HCT116 (cell line): ENCODE measurements at regions not wholly inside any gene's neighbourhood (a gene's known extent, or its start where the extent isn't known, plus 50 kb on each side); places are given as distances from the start of the nearest gene placed in this dataset.

ENCODE experiments used
- ATF3 ChIP-seq: IDR thresholded peaks from 2 replicates; pipeline ENCODE4 v1.6.1; 2012
- CTCF ChIP-seq, 3 experiments: fragments of 200-600 bp in 1 of 3; sonication (generic) in 1 of 3; IDR thresholded peaks in 2 of 3; conservative IDR thresholded peaks in 1 of 3; 2 replicates each; pipeline ENCODE4 v1.5.1; 2012 to 2017; ENCODE audit warnings: low read depth in 2 of 3, low read length in 2 of 3, antibody characterized with exemption in 1 of 3, borderline replicate concordance in 1 of 3, control low read depth in 1 of 3, mild to moderate bottlenecking in 1 of 3, mixed read lengths in 1 of 3, mixed run types in 1 of 3, moderate library complexity in 1 of 3; ENCODE audit not compliant: insufficient read depth in 1 of 3
- EZH2 ChIP-seq: fragments of 200-600 bp; sonication (generic); IDR thresholded peaks from 2 replicates; pipeline ENCODE4 v1.6.1; 2017; ENCODE audit warnings: antibody characterized with exemption, mixed run types
- JUND ChIP-seq: IDR thresholded peaks from 2 replicates; pipeline ENCODE4 v1.6.1; 2012
- MAX ChIP-seq: IDR thresholded peaks from 2 replicates; pipeline ENCODE4 v1.6.1; 2012
- POLR2A ChIP-seq: IDR thresholded peaks from 2 replicates; pipeline ENCODE4 v1.7.0; 2011; ENCODE audit warnings: borderline replicate concordance; ENCODE audit not compliant: insufficient read depth, insufficient read length; ENCODE audit errors: extremely low read depth
- SP1 ChIP-seq: IDR thresholded peaks from 2 replicates; pipeline ENCODE4 v1.6.1; 2012; ENCODE audit warnings: low read depth

- TF ChIP-seq CTCF (IDR thresholded peaks at IDR 0.05 in 2 of 3, conservative IDR thresholded peaks at IDR 0.05 in 1 of 3; ENCODE audit: borderline replicate concordance in 1 of 3, insufficient read depth in 1 of 3, low read depth in 2 of 3, low read length in 2 of 3) (no peak), EZH2 (no peak), ATF3 (no peak), SP1 (no peak), JUND (no peak), MAX (no peak), POLR2A (no peak)
Observed at GRCh38 chr10:62669341-62669740, 135.2 kb upstream of the ADO start.
